ENCODE measurements at regions not wholly inside any gene's neighbourhood (a gene's known extent, or its start where the extent isn't known, plus 50 kb on each side); places are given as distances from the start of the nearest gene placed in this dataset.

DNA sequence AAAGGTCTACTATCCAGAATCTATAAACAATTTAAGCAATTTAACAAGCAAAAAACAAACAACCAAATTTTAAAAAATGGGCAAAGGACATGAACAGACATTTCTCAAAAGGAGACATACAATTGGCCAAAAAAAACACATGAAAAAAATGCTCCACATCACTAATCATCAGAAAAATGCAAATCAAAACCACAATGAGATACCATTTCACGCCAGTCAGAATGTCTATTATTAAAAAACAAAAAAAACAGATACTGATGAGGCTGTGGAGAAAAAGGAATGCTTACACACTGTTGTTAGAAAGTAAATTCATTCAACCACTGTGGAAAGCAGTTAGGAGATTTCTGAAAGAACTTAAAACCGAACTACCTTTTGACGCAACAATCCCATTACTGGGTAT is 66.4 kb upstream of the SESTD1 start:
- TF ChIP-seq, protein P1, sequence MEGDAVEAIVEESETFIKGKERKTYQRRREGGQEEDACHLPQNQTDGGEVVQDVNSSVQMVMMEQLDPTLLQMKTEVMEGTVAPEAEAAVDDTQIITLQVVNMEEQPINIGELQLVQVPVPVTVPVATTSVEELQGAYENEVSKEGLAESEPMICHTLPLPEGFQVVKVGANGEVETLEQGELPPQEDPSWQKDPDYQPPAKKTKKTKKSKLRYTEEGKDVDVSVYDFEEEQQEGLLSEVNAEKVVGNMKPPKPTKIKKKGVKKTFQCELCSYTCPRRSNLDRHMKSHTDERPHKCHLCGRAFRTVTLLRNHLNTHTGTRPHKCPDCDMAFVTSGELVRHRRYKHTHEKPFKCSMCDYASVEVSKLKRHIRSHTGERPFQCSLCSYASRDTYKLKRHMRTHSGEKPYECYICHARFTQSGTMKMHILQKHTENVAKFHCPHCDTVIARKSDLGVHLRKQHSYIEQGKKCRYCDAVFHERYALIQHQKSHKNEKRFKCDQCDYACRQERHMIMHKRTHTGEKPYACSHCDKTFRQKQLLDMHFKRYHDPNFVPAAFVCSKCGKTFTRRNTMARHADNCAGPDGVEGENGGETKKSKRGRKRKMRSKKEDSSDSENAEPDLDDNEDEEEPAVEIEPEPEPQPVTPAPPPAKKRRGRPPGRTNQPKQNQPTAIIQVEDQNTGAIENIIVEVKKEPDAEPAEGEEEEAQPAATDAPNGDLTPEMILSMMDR (IDR thresholded peaks at IDR 0.05; ENCODE audit: insufficient read depth, low read length, poor library complexity, severe bottlenecking) = no peak
- no peak for TF ChIP-seq EZH2phosphoT487 (conservative IDR thresholded peaks at IDR 0.05; ENCODE audit: low read length)
